HCT116 (cell line): ENCODE measurements at regions not wholly inside any gene's neighbourhood (a gene's known extent, or its start where the extent isn't known, plus 50 kb on each side); places are given as distances from the start of the nearest gene placed in this dataset.

Experiments
- ATAC-seq: fragments of 200-7000 bp; cut with Tn5 transposase; 2 replicates; pipeline ENCODE4 v1.9.1; 2020; ENCODE audit warnings: mild to moderate bottlenecking, moderate library complexity
- BruUV-seq: library from RNA; stranded (reverse); fragments of 400-500 nt; replicated peaks from 2 replicates; lab custom pipeline; 2021; lab: Mats Ljungman, UMichigan
- CTCF ChIA-PET: fragments of 300-600 bp; sonication (Branson Sonifier 250); formaldehyde crosslinking; loops from one replicate; lab custom pipeline; 2021; ENCODE audit warnings: antibody characterized with exemption; lab: Charles Lee
- POLR2A ChIA-PET: fragments of 300-600, 350-600 bp; sonication (Branson Sonifier 250); formaldehyde crosslinking; loops from one replicate; lab custom pipeline; 2021; ENCODE audit warnings: antibody characterized with exemption; lab: Charles Lee
- RAD21 ChIA-PET, 2 experiments: fragments of 300-600 bp; sonication (Branson Sonifier 250); formaldehyde crosslinking; loops; one replicate each; lab custom pipeline; 2023; ENCODE audit warnings: low total read pairs in 2 of 2; ENCODE audit not compliant: uncharacterized antibody in 2 of 2, unreplicated experiment in 2 of 2, low non-redundant PET in 1 of 2; lab: Charles Lee
- DNase-seq: peaks from one replicate; pipeline ENCODE4 v3.0.0-alpha.2; 2010; ENCODE audit warnings: low read depth, low spot score
- H2AFZ ChIP-seq: fragments of 200-600 bp; shearing (Covaris generic), sonication (generic); 2 replicates; pipeline ENCODE4 v1.6.1; 2017; ENCODE audit warnings: low read depth, mixed run types, mixed read lengths, antibody characterized with exemption, low read length; ENCODE audit not compliant: poor library complexity, severe bottlenecking
- H3K27ac ChIP-seq: 2 replicates; pipeline ENCODE4 v1.5.1; 2012; ENCODE audit warnings: low read depth, low read length
- H3K27me3 ChIP-seq: fragments of 200-600 bp; sonication (generic); 2 replicates; pipeline ENCODE4 v1.6.1; 2016; ENCODE audit warnings: mixed run types, low read length, mixed read lengths; ENCODE audit not compliant: insufficient read depth
- H3K36me3 ChIP-seq, 2 experiments: fragments of 200-500 bp in 1 of 2; fragments of 200-600 bp in 1 of 2; sonication (Bioruptor generic) in 1 of 2; sonication (generic) in 1 of 2; 2 replicates each; pipeline versions ENCODE4 v1.5.1 to v1.6.1; 2014 to 2016; ENCODE audit warnings: low read length in 2 of 2, inconsistent platforms in 1 of 2, mixed read lengths in 1 of 2, mixed run types in 1 of 2; ENCODE audit not compliant: insufficient read depth in 2 of 2, control insufficient read depth in 1 of 2
- H3K4me1 ChIP-seq, 2 experiments: fragments of 200-600 bp in 1 of 2; sonication (generic) in 1 of 2; 2 replicates each; pipeline versions ENCODE4 v1.5.1 to v1.6.1; 2012 to 2017; ENCODE audit warnings: low read length in 2 of 2, inconsistent platforms in 1 of 2, mild to moderate bottlenecking in 1 of 2, mixed read lengths in 1 of 2, mixed run types in 1 of 2, moderate library complexity in 1 of 2; ENCODE audit not compliant: insufficient read depth in 2 of 2, control insufficient read depth in 1 of 2
- H3K4me2 ChIP-seq: fragments of 200-600 bp; sonication (generic); 2 replicates; pipeline ENCODE4 v1.6.1; 2017; ENCODE audit warnings: mixed run types, low read length, mixed read lengths
- H3K4me3 ChIP-seq, 2 experiments: fragments of 200-600 bp in 1 of 2; sonication (generic) in 1 of 2; replicated peaks in 1 of 2; 2 replicates each; pipeline ENCODE4 v1.5.1; 2011 to 2016; ENCODE audit warnings: low read length in 2 of 2, control low read depth in 1 of 2, low read depth in 1 of 2, mild to moderate bottlenecking in 1 of 2, mixed read lengths in 1 of 2, mixed run types in 1 of 2
- H3K79me2 ChIP-seq: fragments of 200-600 bp; sonication (generic); 2 replicates; pipeline ENCODE4 v1.6.1; 2017; ENCODE audit warnings: mild to moderate bottlenecking, mixed run types, low read length, moderate library complexity, mixed read lengths; ENCODE audit not compliant: insufficient read depth
- H3K9ac ChIP-seq: fragments of 200-600 bp; sonication (generic); 2 replicates; pipeline ENCODE4 v1.6.1; 2016; ENCODE audit warnings: low read length, mixed read lengths
- H3K9me2 ChIP-seq: fragments of 200-600 bp; sonication (generic), shearing (Covaris generic); 2 replicates; pipeline ENCODE4 v1.6.1; 2017; ENCODE audit warnings: mixed run types, mild to moderate bottlenecking, moderate library complexity; ENCODE audit not compliant: insufficient read depth
- H3K9me3 ChIP-seq, 2 experiments: fragments of 200-500 bp in 1 of 2; fragments of 200-600 bp in 1 of 2; sonication (Bioruptor generic) in 1 of 2; sonication (generic) in 1 of 2; 2 replicates each; pipeline ENCODE4 v1.6.1; 2014 to 2017; ENCODE audit warnings: low read length in 2 of 2, mixed read lengths in 2 of 2, inconsistent platforms in 1 of 2, low read depth in 1 of 2, mild to moderate bottlenecking in 1 of 2, mixed run types in 1 of 2, moderate library complexity in 1 of 2; ENCODE audit not compliant: control insufficient read depth in 1 of 2, insufficient read depth in 1 of 2
- H4K20me1 ChIP-seq: fragments of 200-600 bp; sonication (generic), shearing (Covaris generic); 2 replicates; pipeline ENCODE4 v1.6.1; 2017; ENCODE audit warnings: mixed run types, mild to moderate bottlenecking, moderate library complexity; ENCODE audit not compliant: insufficient read depth
- ATF3 ChIP-seq: IDR thresholded peaks from 2 replicates; pipeline ENCODE4 v1.6.1; 2012
- CBX3 ChIP-seq: IDR thresholded peaks from 2 replicates; pipeline ENCODE4 v1.6.1; 2012; ENCODE audit warnings: low read depth
- CEBPB ChIP-seq: IDR thresholded peaks from 2 replicates; pipeline ENCODE4 v1.6.1; 2012; ENCODE audit warnings: low read depth
- CTCF ChIP-seq, 3 experiments: fragments of 200-600 bp in 1 of 3; sonication (generic) in 1 of 3; IDR thresholded peaks in 2 of 3; conservative IDR thresholded peaks in 1 of 3; 2 replicates each; pipeline ENCODE4 v1.5.1; 2012 to 2017; ENCODE audit warnings: low read depth in 2 of 3, low read length in 2 of 3, antibody characterized with exemption in 1 of 3, borderline replicate concordance in 1 of 3, control low read depth in 1 of 3, mild to moderate bottlenecking in 1 of 3, mixed read lengths in 1 of 3, mixed run types in 1 of 3, moderate library complexity in 1 of 3; ENCODE audit not compliant: insufficient read depth in 1 of 3
- ELF1 ChIP-seq: IDR thresholded peaks from 2 replicates; pipeline ENCODE4 v1.6.1; 2012; ENCODE audit warnings: low read depth, borderline replicate concordance
- EZH2 ChIP-seq: fragments of 200-600 bp; sonication (generic); IDR thresholded peaks from 2 replicates; pipeline ENCODE4 v1.6.1; 2017; ENCODE audit warnings: antibody characterized with exemption, mixed run types
- EZH2phosphoT487 ChIP-seq: fragments of 200-600 bp; IDR thresholded peaks from 2 replicates; pipeline ENCODE4 v1.6.1; 2018; ENCODE audit warnings: antibody characterized with exemption, borderline replicate concordance
- FOSL1 ChIP-seq: IDR thresholded peaks from 2 replicates; pipeline ENCODE4 v1.6.1; 2012; ENCODE audit warnings: low read depth
- JUND ChIP-seq: IDR thresholded peaks from 2 replicates; pipeline ENCODE4 v1.6.1; 2012
- MAX ChIP-seq: IDR thresholded peaks from 2 replicates; pipeline ENCODE4 v1.6.1; 2012
- POLR2A ChIP-seq: IDR thresholded peaks from 2 replicates; pipeline ENCODE4 v1.7.0; 2011; ENCODE audit warnings: borderline replicate concordance; ENCODE audit not compliant: insufficient read depth, insufficient read length; ENCODE audit errors: extremely low read depth
- POLR2AphosphoS5 ChIP-seq: IDR thresholded peaks from 2 replicates; pipeline ENCODE4 v1.6.1; 2011; ENCODE audit warnings: mild to moderate bottlenecking, low read depth, low read length, moderate library complexity
- RAD21 ChIP-seq: IDR thresholded peaks from 2 replicates; pipeline ENCODE4 v1.6.1; 2012; ENCODE audit warnings: low read depth, mild to moderate bottlenecking
- REST ChIP-seq: IDR thresholded peaks from 2 replicates; pipeline ENCODE4 v1.6.1; 2012; ENCODE audit warnings: low read depth
- SIN3A ChIP-seq: IDR thresholded peaks from 2 replicates; pipeline ENCODE4 v1.6.1; 2012; ENCODE audit warnings: low read depth
- SRF ChIP-seq: IDR thresholded peaks from 2 replicates; pipeline ENCODE4 v1.6.1; 2012; ENCODE audit warnings: low read depth
- TCF7L2 ChIP-seq: IDR thresholded peaks from 2 replicates; pipeline ENCODE4 v1.7.0; 2011; ENCODE audit warnings: borderline replicate concordance, inconsistent platforms; ENCODE audit not compliant: insufficient read depth, insufficient read length; ENCODE audit errors: extremely low read depth
- YY1 ChIP-seq: IDR thresholded peaks from 2 replicates; pipeline ENCODE4 v1.6.1; 2011; ENCODE audit warnings: low read length, low read depth, moderate library complexity, mild to moderate bottlenecking; ENCODE audit not compliant: insufficient replicate concordance; ENCODE audit errors: extremely low read depth
- ZBTB33 ChIP-seq: IDR thresholded peaks from 2 replicates; pipeline ENCODE4 v1.6.1; 2011; ENCODE audit warnings: mild to moderate bottlenecking, low read length, moderate library complexity; ENCODE audit not compliant: insufficient replicate concordance; ENCODE audit errors: extremely low read depth
- ZFX ChIP-seq: fragments of 450-650 bp; IDR thresholded peaks from 2 replicates; pipeline ENCODE4 v1.6.1; 2017
- intact Hi-C: fragments of 100-400 bp; cut with micrococcal nuclease; formaldehyde crosslinking; loops from 2 replicates; pipeline ENCODE4 v1.10.0; 2022

- no peak overlapping the region for H2AFZ ChIP-seq
Measured at GRCh38 chr15:81907521-81907920, 138.3 kb downstream of the MEX3B start.

More at GRCh38 chr15:81907521-81907920, 138.3 kb downstream of the MEX3B start:
- TF ChIP-seq ATF3 (no peak), ZFX (no peak), POLR2AphosphoS5 (no peak), TCF7L2 (no peak), EZH2 (no peak), REST (no peak), ZBTB33 (no peak), YY1 (no peak), CEBPB (no peak), CTCF (IDR thresholded peaks at IDR 0.05 in 2 of 3, conservative IDR thresholded peaks at IDR 0.05 in 1 of 3; ENCODE audit: borderline replicate concordance in 1 of 3, insufficient read depth in 1 of 3, low read depth in 2 of 3, low read length in 2 of 3) (no peak), JUND (no peak), ELF1 (no peak), POLR2A (no peak), EZH2phosphoT487 (no peak), MAX (no peak), CBX3 (no peak), SRF (no peak), SIN3A (no peak), FOSL1 (no peak), RAD21 (no peak)
- H3K27ac ChIP-seq, result no peak overlapping the region
- H3K9ac ChIP-seq, result no peak overlapping the region
- no peaks in the 10 kb centered on the region for H4K20me1 ChIP-seq
- POLR2A ChIA-PET, result no interaction called here
- no peak overlapping the region for H3K4me2 ChIP-seq
- H3K4me1 ChIP-seq, result no peaks in the 10 kb centered on the region
- no TSS peak for BruUV-seq
- CTCF ChIA-PET, result no interaction called here
- H3K79me2 ChIP-seq, result no peaks in the 10 kb centered on the region
- ATAC-seq (no peak), DNase-seq (no peak)
- H3K9me3 ChIP-seq, result no peaks in the 10 kb centered on the region
- H3K9me2 ChIP-seq, result no peaks in the 10 kb centered on the region
- H3K36me3 ChIP-seq, result no peaks in the 10 kb centered on the region
- H3K27me3 ChIP-seq, result peaks cover 30% of the 10 kb centered on the region
- no peak overlapping the region for H3K4me3 ChIP-seq
- intact Hi-C loops, result no loop called here
- RAD21 ChIA-PET, result no interaction called here
